Coronary artery (tissue), 2 donors: ENCODE measurements at regions not wholly inside any gene's neighbourhood (a gene's known extent, or its start where the extent isn't known, plus 50 kb on each side); places are given as distances from the start of the nearest gene placed in this dataset.

Experiments
- DNase-seq: peaks from one replicate; pipeline ENCODE4 v3.0.0-alpha.2; 2017; ENCODE audit warnings: low spot score
- H3K27ac ChIP-seq, 2 donors: fragments of 200-600 bp; sonication (generic); one replicate each; pipeline ENCODE4 v1.5.1; 2016 to 2019
- H3K4me3 ChIP-seq: fragments of 200-600 bp; sonication (generic); 2 replicates; pipeline ENCODE4 v1.5.1; 2016; ENCODE audit warnings: mild to moderate bottlenecking, moderate library complexity
- CTCF ChIP-seq: fragments of 200-600 bp; sonication (generic); IDR thresholded peaks from one replicate; pipeline ENCODE4 v1.5.1; 2019; ENCODE audit warnings: antibody characterized with exemption

GRCh38 chr2:240358080-240358479 lies 77.4 kb upstream of the GPC1 start:
- TF ChIP-seq CTCF = no peak
- DNase-seq = no peak
- Histone ChIP-seq H3K4me3 (no peak overlapping the region), H3K27ac (no peak overlapping the region)

- Histone ChIP-seq H3K27ac (no peak overlapping the region), H3K4me3 (no peak overlapping the region)
- DNase-seq = no peak
- TF ChIP-seq CTCF = no peak
Measured at GRCh38 chr2:240358821-240359397, 76.6 kb upstream of the GPC1 start.

GRCh38 chr2:240359695-240360094 lies 75.8 kb upstream of the GPC1 start:
- Histone ChIP-seq H3K4me3 (no peak overlapping the region), H3K27ac (no peak overlapping the region)
- no peak for TF ChIP-seq CTCF
- no peak for DNase-seq

GRCh38 chr2:240360645-240361475 lies 74.6 kb upstream of the GPC1 start:
- H3K4me3 ChIP-seq = no peak overlapping the region
- TF ChIP-seq CTCF = no peak
- no peak for DNase-seq
- H3K27ac ChIP-seq = no peak overlapping the region

GRCh38 chr2:240362216-240362755 lies 73.2 kb upstream of the GPC1 start:
- Histone ChIP-seq H3K27ac (no peak overlapping the region), H3K4me3 (no peak overlapping the region)
- no peak for DNase-seq
- TF ChIP-seq CTCF = no peak

- no peak for DNase-seq
- no peak overlapping the region for H3K4me3 ChIP-seq
- TF ChIP-seq CTCF = no peak
- H3K27ac ChIP-seq = no peak overlapping the region
Measured at GRCh38 chr2:240362826-240363745, 72.4 kb upstream of the GPC1 start.
